ENCODE measurements at regions not wholly inside any gene's neighbourhood (a gene's known extent, or its start where the extent isn't known, plus 50 kb on each side); places are given as distances from the start of the nearest gene placed in this dataset.

GRCh38 chr10:111137007-111137406 is 60.2 kb downstream of the ADRA2A start:
- Histone ChIP-seq H3K18ac (ENCODE audit: low read depth, low read length) (no peak overlapping the region), H2BK20ac (ENCODE audit: low read depth, low read length) (no peak overlapping the region), H4K91ac (ENCODE audit: insufficient read depth, low read depth, low read length) (no peak overlapping the region), H3K14ac (replicated peaks; ENCODE audit: low read depth, low read length) (no peak overlapping the region), H3K9me3 (ENCODE audit: control insufficient read depth, insufficient read depth, low read length) (no peaks in the 10 kb centered on the region), H2BK120ac (ENCODE audit: low read depth, low read length) (no peak overlapping the region), H3K9ac (ENCODE audit: low read depth, low read length) (no peak overlapping the region), H3K56ac (ENCODE audit: extremely low read depth, insufficient read depth, low read length) (no peak overlapping the region), H2BK5ac (ENCODE audit: low read depth, low read length, poor library complexity, severe bottlenecking) (no peak overlapping the region), H3K4me3 (ENCODE audit: insufficient read depth, low read depth, low read length) (no peak overlapping the region), H4K8ac (ENCODE audit: low read depth in 2 of 2, low read length in 2 of 2) (no peak overlapping the region), H3K23ac (ENCODE audit: low read depth, low read length) (no peak overlapping the region), H3K27me3 (ENCODE audit: control insufficient read depth, insufficient read depth, low read length) (no peaks in the 10 kb centered on the region), H2AFZ (replicated peaks; ENCODE audit: low read length, poor library complexity) (no peak overlapping the region), H3K9me1 (ENCODE audit: insufficient read depth, low read length) (no peaks in the 10 kb centered on the region), H3K4me2 (ENCODE audit: low read depth, low read length) (no peak overlapping the region), H2AK5ac (ENCODE audit: low read depth, low read length) (no peak overlapping the region), H4K5ac (ENCODE audit: low read depth, low read length) (no peak overlapping the region), H2BK15ac (ENCODE audit: low read depth, low read length) (no peak overlapping the region), H3K4ac (ENCODE audit: low read depth, low read length) (no peak overlapping the region), H3K36me3 (ENCODE audit: control insufficient read depth, insufficient read depth, low read length) (no peaks in the 10 kb centered on the region), H3K4me1 (ENCODE audit: control insufficient read depth, insufficient read depth, low read length) (no peaks in the 10 kb centered on the region), H3K27ac (ENCODE audit: insufficient read depth, low read length) (no peak overlapping the region), H4K20me1 (ENCODE audit: insufficient read depth, low read length) (no peaks in the 10 kb centered on the region), H2AK9ac (replicated peaks; ENCODE audit: low read depth, low read length, poor library complexity) (peak overlapping the region; percentile 24), H3K79me1 (ENCODE audit: low read depth in 1 of 2, low read length in 2 of 2) (no peaks in the 10 kb centered on the region)
- no peak for DNase-seq
- POLR2A ChIA-PET (ENCODE audit: unreplicated experiment), result no interaction called here
- no CpG with 5 or more reads among the region's 6 CpGs for WGBS, 2 experiments (ENCODE audit: extremely low coverage in 2 of 2, insufficient read length in 1 of 2)
- dilution Hi-C loops (cut with HindIII; ENCODE audit: low sequenced_read_pairs, unreplicated experiment), result no loop called here
- ATAC-seq (ENCODE audit: low read depth), result no peak
- CTCF ChIA-PET, result no interaction called here
- intact Hi-C loops (cut with micrococcal nuclease), result no loop called here
- TF ChIP-seq SMC3 (IDR thresholded peaks at IDR 0.05; ENCODE audit: low read depth, low read length) (no peak), RAD21 (IDR thresholded peaks at IDR 0.05; ENCODE audit: low read length) (no peak), BHLHE40 (IDR thresholded peaks at IDR 0.05; ENCODE audit: low read depth, low read length) (no peak), POLR2A (IDR thresholded peaks at IDR 0.05; ENCODE audit: low read depth, low read length) (no peak), CEBPB (IDR thresholded peaks at IDR 0.05; ENCODE audit: low read depth, low read length) (no peak), RFX5 (IDR thresholded peaks at IDR 0.05; ENCODE audit: low read depth, low read length) (no peak), USF2 (IDR thresholded peaks at IDR 0.05; ENCODE audit: low read depth, low read length) (no peak), MAFK (IDR thresholded peaks at IDR 0.05; ENCODE audit: low read depth, low read length) (no peak), NFE2L2 (IDR thresholded peaks at IDR 0.05; ENCODE audit: low read depth, low read length) (no peak)
- BruUV-seq (replicated peaks), result no TSS peak
- in situ Hi-C loops (cut with MboI; ENCODE audit: low sequenced_read_pairs), result no loop called here
